Dendritic cell treated with granulocyte-macrophage colony-stimulating factor and Interleukin-4, amounts not matched to agents 40 ng/mL and 50 ng/mL, for 4 days (primary cell): ENCODE measurements at regions not wholly inside any gene's neighbourhood (a gene's known extent, or its start where the extent isn't known, plus 50 kb on each side); places are given as distances from the start of the nearest gene placed in this dataset.
"Not testable (repeated sequence)": the region's sequence is repeated elsewhere in the genome, so short reads cannot be mapped to it uniquely, and the experiment has no call there.

Experiments used
- H3K27ac Mint-ChIP-seq: one replicate; pipeline ENCODE4 v1.8.0; 2022; ENCODE audit warnings: mild to moderate bottlenecking, mixed read lengths
- H3K27me3 Mint-ChIP-seq: one replicate; pipeline ENCODE4 v1.8.0; 2022; ENCODE audit warnings: mild to moderate bottlenecking, mixed read lengths
- H3K36me3 Mint-ChIP-seq: one replicate; pipeline ENCODE4 v1.8.0; 2022; ENCODE audit warnings: low read depth, mixed read lengths
- H3K4me1 Mint-ChIP-seq: one replicate; pipeline ENCODE4 v1.8.0; 2022; ENCODE audit warnings: low read depth, mixed read lengths
- H3K4me3 Mint-ChIP-seq: one replicate; pipeline ENCODE4 v1.8.0; 2022; ENCODE audit warnings: mild to moderate bottlenecking, moderate library complexity, mixed read lengths
- H3K9me3 Mint-ChIP-seq: one replicate; pipeline ENCODE4 v1.8.0; 2022; ENCODE audit warnings: mixed read lengths
- intact Hi-C: fragments of 100-400 bp; cut with micrococcal nuclease; formaldehyde crosslinking; loops from one replicate; pipeline ENCODE4 v1.15.0; 2022

DNA sequence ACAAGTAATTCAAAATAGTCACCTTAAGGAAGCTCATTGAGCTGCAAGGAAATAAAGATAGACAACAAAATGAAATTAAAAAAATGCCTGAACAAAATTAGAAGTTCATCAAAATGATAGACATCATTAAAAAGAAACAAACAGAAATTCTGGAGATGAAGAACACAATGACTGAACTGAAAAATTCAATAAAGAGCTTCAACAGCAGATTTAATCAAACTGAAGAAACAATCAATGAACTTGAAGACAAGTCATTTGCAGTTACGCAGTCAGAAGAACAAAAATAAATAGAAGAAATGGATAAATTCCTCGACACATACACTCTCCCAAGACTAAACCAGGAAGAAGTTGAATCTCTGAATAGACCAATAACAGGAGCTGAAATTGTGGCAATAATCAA lies 390.0 kb upstream of the SPAG17 start:
- Mint-ChIP-seq H3K9me3 (peaks cover 51% of the 10 kb centered on the region), H3K27ac (no peak overlapping the region), H3K4me1 (no peaks in the 10 kb centered on the region), H3K4me3 (no peak overlapping the region), H3K27me3 (no peaks in the 10 kb centered on the region), H3K36me3 (no peaks in the 10 kb centered on the region)
- intact Hi-C loops = no loop called here

DNA sequence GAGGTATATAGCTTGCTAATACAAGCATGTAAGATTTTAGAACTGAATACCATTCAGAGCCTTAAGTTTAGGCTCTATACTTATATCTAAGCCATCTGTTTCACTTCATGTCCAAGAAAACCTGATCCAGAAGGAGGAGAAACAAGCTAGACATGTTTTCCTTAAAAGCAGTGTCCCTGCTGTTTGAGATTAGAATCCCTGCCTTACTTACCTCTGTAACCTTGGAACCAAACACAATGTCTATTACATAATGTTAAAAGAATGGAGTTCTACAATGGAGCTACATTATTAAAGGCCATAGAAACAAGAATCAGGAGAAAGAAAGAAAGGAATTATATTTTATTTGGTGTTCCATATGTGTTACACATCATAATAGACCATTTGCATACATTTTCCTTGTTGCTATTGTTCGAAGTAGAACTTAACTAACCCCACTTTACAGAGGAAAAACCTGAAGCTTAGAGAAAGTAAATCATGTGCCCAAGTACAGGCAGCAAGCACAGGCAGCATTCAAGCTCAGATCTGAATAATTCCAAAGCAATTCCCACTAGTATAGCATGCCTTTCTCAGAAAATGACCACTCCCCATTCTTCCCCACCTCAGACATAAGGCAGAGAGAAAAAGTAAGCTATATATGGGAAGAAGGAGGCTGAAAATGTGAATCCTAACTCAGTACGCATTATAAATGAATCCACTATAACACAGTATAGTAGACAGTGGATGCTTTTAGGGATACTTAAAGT lies 380.1 kb upstream of the SPAG17 start:
- Mint-ChIP-seq H3K9me3 (no peaks in the 10 kb centered on the region), H3K4me3 (no peak overlapping the region), H3K27ac (no peak overlapping the region), H3K4me1 (no peaks in the 10 kb centered on the region), H3K36me3 (no peaks in the 10 kb centered on the region), H3K27me3 (no peaks in the 10 kb centered on the region)
- intact Hi-C loops = no loop called here

DNA sequence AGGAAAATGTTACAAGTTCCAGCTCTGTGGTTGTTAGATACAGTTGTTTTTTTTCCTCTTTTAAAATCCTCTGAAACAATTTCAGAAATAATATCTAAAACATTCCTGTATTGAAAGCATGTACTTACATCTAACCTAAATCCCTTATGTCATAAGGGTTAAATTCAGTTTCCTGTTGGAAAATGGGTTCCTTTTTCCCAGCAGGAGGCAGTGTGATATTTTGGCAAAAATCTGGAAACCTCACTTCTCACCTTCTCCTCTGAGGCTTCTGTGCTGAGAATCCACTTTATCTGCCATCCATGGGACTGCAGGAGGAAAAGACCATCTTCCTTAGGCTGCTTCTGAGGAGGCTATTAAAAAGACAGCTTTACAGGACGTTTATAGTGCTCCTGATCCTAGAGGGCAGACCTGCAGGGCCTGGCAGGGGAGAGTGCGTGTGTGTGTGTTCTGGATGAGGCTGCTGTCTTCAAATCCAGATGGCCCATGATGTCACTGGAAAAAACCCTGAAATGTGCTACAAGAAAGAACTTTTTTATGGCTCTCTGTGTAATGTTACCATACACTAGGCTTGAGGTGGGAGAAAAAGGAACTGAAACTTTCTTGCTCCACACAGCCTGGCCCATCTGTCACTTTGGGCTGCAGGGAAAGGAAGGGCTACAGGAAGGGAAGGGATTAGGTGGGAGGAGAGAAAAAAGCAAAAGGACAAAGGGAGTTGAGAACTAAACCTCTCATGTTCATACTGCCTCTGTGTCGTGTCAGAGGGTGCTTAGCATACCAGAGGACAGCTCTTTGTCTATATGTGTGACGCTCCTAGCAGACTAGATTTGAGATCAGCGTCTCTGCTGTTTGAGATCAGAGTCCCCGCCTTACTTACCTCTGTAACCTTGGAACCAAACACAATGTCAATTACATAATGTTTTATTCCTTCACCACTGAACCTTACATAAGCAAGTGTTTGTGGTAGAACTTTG lies 379.2 kb upstream of the SPAG17 start:
- Mint-ChIP-seq H3K27me3 (no peaks in the 10 kb centered on the region), H3K4me1 (no peaks in the 10 kb centered on the region), H3K4me3 (no peak overlapping the region), H3K27ac (no peak overlapping the region), H3K9me3 (no peaks in the 10 kb centered on the region), H3K36me3 (no peaks in the 10 kb centered on the region)
- intact Hi-C loops = no loop called here

DNA sequence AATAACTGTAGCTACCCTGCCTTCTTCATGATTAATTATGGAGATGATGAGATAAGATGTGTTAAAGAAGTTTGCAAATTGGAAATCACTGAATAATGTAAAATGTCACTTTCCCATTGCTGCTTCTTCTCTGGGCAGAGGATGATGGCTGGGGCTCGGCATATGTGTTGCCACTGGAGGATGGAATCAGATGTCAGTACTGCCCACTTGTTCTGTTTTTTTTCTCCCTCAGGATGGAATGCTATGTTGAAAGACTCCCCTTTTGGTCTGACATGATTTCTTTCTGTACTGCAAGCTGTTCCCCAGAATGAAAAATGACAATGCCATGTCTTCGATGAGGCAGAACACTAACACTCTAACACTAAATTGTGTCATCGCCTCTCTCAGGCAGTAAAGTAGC lies 373.9 kb upstream of the SPAG17 start:
- no peak overlapping the region for H3K27ac Mint-ChIP-seq
- intact Hi-C loops = no loop called here

DNA sequence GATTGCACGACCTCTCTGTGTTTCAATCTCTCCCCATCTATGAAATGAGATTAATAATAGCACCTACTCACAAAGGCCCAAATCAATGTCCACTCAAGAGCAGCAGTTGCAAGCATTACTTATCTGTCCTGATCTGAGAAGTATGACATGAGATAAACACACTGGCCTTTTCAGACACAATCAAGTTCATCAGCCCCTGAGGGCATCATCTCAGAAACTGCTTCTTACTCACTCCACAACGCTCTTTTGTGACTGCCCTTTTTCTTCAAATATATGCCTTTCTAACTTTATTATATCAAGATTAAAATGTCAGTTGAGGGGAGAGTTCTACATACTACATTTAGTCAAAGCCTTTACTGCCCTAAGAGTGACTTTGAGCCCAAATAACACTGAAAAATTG lies 371.9 kb upstream of the SPAG17 start:
- no peak overlapping the region for H3K27ac Mint-ChIP-seq
- no peaks in the 10 kb centered on the region for H3K36me3 Mint-ChIP-seq
- H3K27me3 Mint-ChIP-seq = no peaks in the 10 kb centered on the region
- no peaks in the 10 kb centered on the region for H3K4me1 Mint-ChIP-seq
- no peak overlapping the region for H3K4me3 Mint-ChIP-seq
- H3K9me3 Mint-ChIP-seq = peaks cover 28% of the 10 kb centered on the region
- intact Hi-C loops = no loop called here

More for the DNA sequence above, 373.9 kb upstream of the SPAG17 start:
- Mint-ChIP-seq H3K36me3 (no peaks in the 10 kb centered on the region), H3K9me3 (peaks cover 10% of the 10 kb centered on the region), H3K4me1 (no peaks in the 10 kb centered on the region), H3K4me3 (no peak overlapping the region), H3K27me3 (no peaks in the 10 kb centered on the region)

DNA sequence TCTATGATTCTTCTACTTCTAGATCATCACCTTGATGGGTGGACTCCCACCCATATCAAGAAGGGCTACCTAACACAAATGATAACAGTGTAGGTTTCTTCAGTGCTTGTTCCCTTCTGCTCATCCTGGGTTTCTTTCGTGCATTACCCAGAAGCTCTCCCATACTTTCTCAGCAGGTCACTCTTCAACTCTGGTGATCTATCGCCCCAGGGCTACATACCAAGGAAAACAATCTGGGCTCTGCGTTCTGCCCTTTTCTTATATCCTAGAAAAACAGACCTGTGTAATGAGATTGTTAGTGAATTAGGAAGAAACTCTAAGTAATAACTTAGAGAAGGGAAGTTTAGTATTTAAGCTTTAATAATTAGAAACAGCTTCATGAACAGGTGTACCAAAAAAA lies 370.6 kb upstream of the SPAG17 start:
- intact Hi-C loops = no loop called here
- Mint-ChIP-seq H3K9me3 (peaks cover 30% of the 10 kb centered on the region), H3K27me3 (no peaks in the 10 kb centered on the region), H3K4me1 (no peaks in the 10 kb centered on the region), H3K4me3 (no peak overlapping the region), H3K36me3 (no peaks in the 10 kb centered on the region), H3K27ac (no peak overlapping the region)

DNA sequence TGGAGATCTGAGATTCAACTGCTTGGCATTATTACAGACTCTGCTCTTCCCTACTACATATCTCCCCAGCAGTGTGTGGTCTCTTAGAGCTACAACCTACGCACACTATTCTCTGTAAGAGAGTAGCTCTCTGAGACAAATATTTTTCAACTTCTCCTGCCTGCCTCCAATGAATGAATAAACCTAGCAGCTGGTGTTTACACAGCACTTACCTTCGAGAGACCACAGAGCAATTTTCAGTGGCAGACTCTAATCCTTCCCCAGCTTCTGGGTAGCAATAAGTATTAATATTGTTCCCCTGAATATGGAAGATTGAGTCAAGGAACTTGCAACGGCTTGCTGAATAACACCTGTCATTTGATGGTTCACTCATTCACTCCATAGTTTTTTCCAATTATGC lies 350.9 kb upstream of the SPAG17 start:
- intact Hi-C loops = no loop called here
- no peak overlapping the region for H3K4me3 Mint-ChIP-seq
- no peak overlapping the region for H3K27ac Mint-ChIP-seq
- no peaks in the 10 kb centered on the region for H3K4me1 Mint-ChIP-seq
- peaks cover 23% of the 10 kb centered on the region for H3K9me3 Mint-ChIP-seq
- H3K36me3 Mint-ChIP-seq = no peaks in the 10 kb centered on the region
- no peaks in the 10 kb centered on the region for H3K27me3 Mint-ChIP-seq

DNA sequence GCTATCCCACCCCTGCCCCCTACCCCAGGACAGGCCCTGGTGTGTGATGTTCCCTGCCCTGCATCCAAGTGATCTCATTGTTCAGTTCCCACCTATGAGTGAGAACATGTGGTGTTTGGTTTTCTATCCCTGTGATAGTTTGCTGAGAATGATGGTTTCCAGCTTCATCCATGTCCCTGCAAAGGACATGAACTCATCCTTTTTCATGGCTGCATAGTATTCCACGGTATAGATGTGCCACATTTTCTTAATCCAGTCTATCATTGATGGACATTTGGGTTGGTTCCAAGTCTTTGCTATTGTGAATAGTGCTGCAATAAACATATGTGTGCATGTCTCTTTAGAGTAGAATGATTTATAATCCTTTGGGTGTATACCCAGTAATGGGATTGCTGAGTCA lies 326.9 kb upstream of the SPAG17 start:
- peaks cover 28% of the 10 kb centered on the region for H3K9me3 Mint-ChIP-seq
- H3K4me1 Mint-ChIP-seq, H3K4me3 Mint-ChIP-seq, H3K36me3 Mint-ChIP-seq, intact Hi-C loops, H3K27me3 Mint-ChIP-seq, H3K27ac Mint-ChIP-seq: not testable (repeated sequence)

DNA sequence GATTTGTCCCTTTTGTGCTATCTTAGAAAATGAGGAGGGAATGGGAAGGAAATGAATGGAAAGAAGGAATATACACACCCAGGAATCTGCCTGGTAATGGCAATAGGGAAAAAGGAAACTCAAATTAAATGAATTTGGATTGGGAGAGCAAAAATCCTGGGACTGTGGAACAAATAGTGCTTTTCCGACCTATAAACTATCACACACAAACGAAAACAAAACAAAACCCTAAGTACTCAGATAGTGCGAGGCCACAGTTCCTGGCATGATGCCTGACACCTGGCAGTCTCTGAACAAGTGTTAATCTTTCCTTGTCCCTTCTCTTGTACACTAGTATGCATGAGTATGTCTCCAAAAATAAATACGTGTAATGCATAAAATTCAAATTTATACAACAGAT lies 319.8 kb upstream of the SPAG17 start:
- Mint-ChIP-seq H3K36me3 (no peaks in the 10 kb centered on the region), H3K27ac (no peak overlapping the region), H3K4me1 (no peaks in the 10 kb centered on the region), H3K27me3 (no peaks in the 10 kb centered on the region), H3K9me3 (peaks cover 7% of the 10 kb centered on the region), H3K4me3 (no peak overlapping the region)
- intact Hi-C loops = no loop called here

DNA sequence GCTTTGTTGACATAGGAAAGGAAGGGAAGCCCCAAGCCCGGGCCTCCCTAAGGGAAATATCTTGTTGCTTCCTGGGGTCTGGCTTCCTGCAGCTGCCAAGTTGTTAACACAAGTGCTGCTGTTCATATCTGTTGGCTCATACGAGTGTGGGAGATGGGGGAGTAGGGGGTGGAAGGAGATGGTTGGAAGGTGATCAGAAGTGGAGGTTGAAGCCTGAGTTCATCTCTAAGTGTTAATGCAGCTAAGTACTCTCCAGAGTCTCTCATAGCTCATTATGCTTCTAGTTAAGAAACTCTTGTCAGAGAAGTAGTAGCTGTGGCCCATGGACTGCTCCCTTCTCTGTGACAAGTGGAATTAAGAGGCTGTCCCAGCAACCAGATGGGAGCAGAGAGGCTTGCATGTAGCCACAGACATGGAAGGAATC lies 319.2 kb upstream of the SPAG17 start:
- Mint-ChIP-seq H3K36me3 (no peaks in the 10 kb centered on the region), H3K4me3 (no peak overlapping the region), H3K27me3 (no peaks in the 10 kb centered on the region), H3K9me3 (peaks cover 7% of the 10 kb centered on the region), H3K27ac (no peak overlapping the region), H3K4me1 (no peaks in the 10 kb centered on the region)
- intact Hi-C loops = no loop called here

DNA sequence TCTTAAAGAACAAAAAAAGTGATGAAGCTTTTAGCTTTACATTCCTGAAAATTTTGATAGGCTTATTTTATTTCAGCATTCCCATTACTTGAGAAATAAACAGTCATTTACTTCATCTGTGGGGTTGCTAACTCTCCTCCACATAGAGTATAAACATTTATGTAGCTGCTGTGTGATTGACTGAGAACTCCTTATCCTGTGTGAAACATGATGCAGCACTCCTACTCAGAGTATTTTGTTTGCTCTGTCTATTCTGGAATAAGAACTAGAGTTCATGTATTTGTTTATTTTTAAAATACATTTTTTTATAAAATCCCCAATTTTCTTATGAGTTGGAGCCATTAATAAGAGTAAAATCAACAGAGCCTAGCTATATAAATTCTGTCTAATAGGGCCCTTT lies 318.7 kb upstream of the SPAG17 start:
- Mint-ChIP-seq H3K36me3 (no peaks in the 10 kb centered on the region), H3K27ac (no peak overlapping the region), H3K4me1 (no peaks in the 10 kb centered on the region), H3K9me3 (peaks cover 7% of the 10 kb centered on the region), H3K4me3 (no peak overlapping the region), H3K27me3 (no peaks in the 10 kb centered on the region)
- intact Hi-C loops = no loop called here

DNA sequence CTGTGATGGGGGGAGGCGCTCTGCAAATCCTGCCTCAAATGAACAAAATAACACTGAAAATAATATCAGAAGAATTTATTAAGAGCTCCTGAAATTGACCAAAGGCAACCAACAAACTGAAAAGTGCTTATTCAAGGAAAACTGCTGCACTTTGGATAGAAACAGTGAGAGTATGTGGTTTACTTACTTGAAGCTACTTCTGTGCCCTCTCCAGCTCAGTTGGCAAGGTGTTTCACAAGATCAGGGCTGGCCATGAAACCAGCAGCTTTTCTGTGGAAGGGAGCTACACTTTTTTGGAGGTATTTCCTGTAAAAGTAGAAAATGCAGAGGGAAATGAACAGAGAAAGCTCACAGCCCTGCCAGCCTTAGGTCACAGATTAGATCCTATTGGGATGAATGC lies 310.0 kb upstream of the SPAG17 start:
- no peaks in the 10 kb centered on the region for H3K36me3 Mint-ChIP-seq

DNA sequence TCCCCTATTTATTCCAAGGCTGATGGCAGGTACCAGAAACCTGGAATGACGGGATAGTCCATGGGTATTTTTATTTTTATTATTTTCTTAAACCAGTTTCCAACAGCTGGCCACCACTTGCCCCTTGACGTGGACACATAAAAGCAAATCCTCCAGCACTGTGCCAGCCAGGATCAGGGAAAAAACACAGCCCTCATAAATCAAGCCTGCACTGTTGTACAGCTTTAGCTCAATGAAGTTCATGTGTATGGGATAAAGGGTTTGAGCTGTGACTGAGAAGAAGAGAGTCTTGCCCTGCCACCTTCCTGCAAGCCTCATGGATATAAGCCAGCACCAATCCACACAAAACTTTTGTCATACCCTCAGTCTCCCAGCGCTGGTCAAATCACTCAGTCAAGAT lies 303.8 kb upstream of the SPAG17 start:
- no peaks in the 10 kb centered on the region for H3K36me3 Mint-ChIP-seq

More for the DNA sequence above, 310.0 kb upstream of the SPAG17 start:
- Mint-ChIP-seq H3K4me1 (no peaks in the 10 kb centered on the region), H3K27ac (no peak overlapping the region), H3K27me3 (no peaks in the 10 kb centered on the region), H3K4me3 (no peak overlapping the region), H3K9me3 (no peaks in the 10 kb centered on the region)
- intact Hi-C loops = no loop called here

DNA sequence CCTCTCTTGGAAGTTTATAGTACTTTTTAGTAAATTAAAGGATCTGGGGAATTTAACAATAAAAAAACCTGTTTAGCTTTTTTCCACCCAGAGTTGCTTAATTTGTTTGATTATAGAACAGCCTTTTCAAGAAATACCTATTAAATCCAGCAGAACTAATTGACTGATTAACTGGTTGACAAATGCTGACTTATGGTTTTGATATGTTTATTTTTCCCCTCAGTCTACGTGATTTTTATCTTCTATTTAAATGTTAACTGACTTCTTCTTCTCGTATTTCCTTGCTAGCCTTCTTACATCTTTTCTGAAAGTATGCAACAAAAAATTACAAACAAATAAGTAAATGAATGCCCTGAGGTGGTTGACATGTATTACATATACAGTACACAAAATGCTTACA lies 302.9 kb upstream of the SPAG17 start:
- Mint-ChIP-seq H3K4me1 (no peaks in the 10 kb centered on the region), H3K27ac (no peak overlapping the region), H3K4me3 (no peak overlapping the region), H3K36me3 (no peaks in the 10 kb centered on the region), H3K27me3 (no peaks in the 10 kb centered on the region), H3K9me3 (peaks cover 4% of the 10 kb centered on the region)
- intact Hi-C loops = no loop called here

More for the DNA sequence above, 303.8 kb upstream of the SPAG17 start:
- H3K4me3 Mint-ChIP-seq = no peak overlapping the region
- intact Hi-C loops = no loop called here
- H3K9me3 Mint-ChIP-seq = no peaks in the 10 kb centered on the region
- no peak overlapping the region for H3K27ac Mint-ChIP-seq
- no peaks in the 10 kb centered on the region for H3K4me1 Mint-ChIP-seq
- H3K27me3 Mint-ChIP-seq = no peaks in the 10 kb centered on the region
